Parathyroid adenoma (tissue), 2 donors: ENCODE measurements at regions not wholly inside any gene's neighbourhood (a gene's known extent, or its start where the extent isn't known, plus 50 kb on each side); places are given as distances from the start of the nearest gene placed in this dataset.

Experiments
- H2AFZ ChIP-seq: fragments of 300-600 bp; sonication (generic); one replicate; pipeline ENCODE4 v1.7.0; 2017; ENCODE audit warnings: antibody characterized with exemption, mild to moderate bottlenecking
- H3K27ac ChIP-seq: fragments of 300-600 bp; sonication (generic); one replicate; pipeline ENCODE4 v1.7.0; 2017
- H3K27me3 ChIP-seq: fragments of 300-600 bp; sonication (generic); one replicate; pipeline ENCODE4 v1.7.0; 2017; ENCODE audit warnings: low read length; ENCODE audit not compliant: control insufficient read depth, insufficient read depth
- H3K36me3 ChIP-seq: fragments of 300-600 bp; sonication (generic); one replicate; pipeline ENCODE4 v1.7.0; 2017; ENCODE audit warnings: low read length; ENCODE audit not compliant: control insufficient read depth, insufficient read depth
- H3K4me1 ChIP-seq: fragments of 300-600 bp; sonication (generic); one replicate; pipeline ENCODE4 v1.7.0; 2017; ENCODE audit warnings: control low read depth
- H3K4me2 ChIP-seq: fragments of 300-600 bp; sonication (generic); one replicate; pipeline ENCODE4 v1.7.0; 2017; ENCODE audit warnings: low read length
- H3K4me3 ChIP-seq: fragments of 300-600 bp; sonication (generic); one replicate; pipeline ENCODE4 v1.7.0; 2017; ENCODE audit warnings: low read depth, low read length
- H3K79me2 ChIP-seq: fragments of 300-600 bp; sonication (generic); one replicate; pipeline ENCODE4 v1.7.0; 2017; ENCODE audit warnings: control low read depth
- H3K9ac ChIP-seq: fragments of 300-600 bp; sonication (generic); one replicate; pipeline ENCODE4 v1.7.0; 2017; ENCODE audit warnings: mild to moderate bottlenecking
- H3K9me3 ChIP-seq: fragments of 300-600 bp; sonication (generic); one replicate; pipeline ENCODE4 v1.7.0; 2017; ENCODE audit warnings: low read length; ENCODE audit not compliant: control insufficient read depth
- TF ChIP-seq, protein P1 (sequence below): fragments of 300-600 bp; sonication (generic); IDR thresholded peaks from one replicate; pipeline ENCODE4 v1.7.0; 2017; ENCODE audit warnings: antibody characterized with exemption, mild to moderate bottlenecking
- donor health status: primary hyperparathyroidism.

DNA sequence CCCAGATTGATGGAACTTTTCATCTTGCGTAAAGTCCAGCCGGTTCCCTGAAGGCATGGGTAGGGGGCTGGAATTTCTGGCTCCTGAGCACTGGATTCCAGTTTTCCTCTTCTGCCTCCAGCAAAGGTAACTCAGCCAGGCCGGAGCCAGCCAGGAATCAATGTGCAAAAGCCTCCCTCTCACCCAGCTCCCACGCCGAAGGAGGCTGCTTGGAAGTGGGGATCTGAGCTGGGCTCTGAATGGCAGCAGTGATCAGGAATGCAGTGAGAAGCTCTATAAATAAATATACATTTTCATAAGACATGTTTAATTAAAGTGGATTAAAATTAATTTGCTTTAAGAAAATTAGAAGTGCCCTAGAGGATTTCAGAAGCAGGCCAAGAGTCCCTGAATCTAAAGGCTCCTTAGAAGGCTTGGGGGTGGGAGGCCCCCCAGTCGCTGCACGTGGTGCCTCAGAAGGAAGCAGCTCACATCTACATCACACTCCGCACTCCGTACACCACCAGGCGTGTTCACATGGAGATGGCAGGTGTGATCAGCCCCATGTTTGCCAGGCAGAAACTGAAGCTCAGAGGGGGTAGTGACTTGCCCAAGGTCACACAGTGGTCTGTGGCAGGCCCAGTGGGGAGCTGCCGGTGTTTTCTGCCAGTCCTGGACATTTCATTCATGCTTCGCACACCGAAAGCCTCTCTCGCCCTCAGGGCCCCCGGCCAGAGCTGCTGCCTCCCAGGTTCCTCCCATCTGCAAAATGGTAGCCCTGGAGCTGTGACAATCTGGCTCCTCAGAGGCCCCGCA, 148.6 kb upstream of the LINGO1 start:
- H3K4me1 ChIP-seq = no peaks in the 10 kb centered on the region
- no peaks in the 10 kb centered on the region for H3K79me2 ChIP-seq
- no peak overlapping the region for H3K4me2 ChIP-seq
- H3K9ac ChIP-seq = no peak overlapping the region
- TF ChIP-seq, protein P1, sequence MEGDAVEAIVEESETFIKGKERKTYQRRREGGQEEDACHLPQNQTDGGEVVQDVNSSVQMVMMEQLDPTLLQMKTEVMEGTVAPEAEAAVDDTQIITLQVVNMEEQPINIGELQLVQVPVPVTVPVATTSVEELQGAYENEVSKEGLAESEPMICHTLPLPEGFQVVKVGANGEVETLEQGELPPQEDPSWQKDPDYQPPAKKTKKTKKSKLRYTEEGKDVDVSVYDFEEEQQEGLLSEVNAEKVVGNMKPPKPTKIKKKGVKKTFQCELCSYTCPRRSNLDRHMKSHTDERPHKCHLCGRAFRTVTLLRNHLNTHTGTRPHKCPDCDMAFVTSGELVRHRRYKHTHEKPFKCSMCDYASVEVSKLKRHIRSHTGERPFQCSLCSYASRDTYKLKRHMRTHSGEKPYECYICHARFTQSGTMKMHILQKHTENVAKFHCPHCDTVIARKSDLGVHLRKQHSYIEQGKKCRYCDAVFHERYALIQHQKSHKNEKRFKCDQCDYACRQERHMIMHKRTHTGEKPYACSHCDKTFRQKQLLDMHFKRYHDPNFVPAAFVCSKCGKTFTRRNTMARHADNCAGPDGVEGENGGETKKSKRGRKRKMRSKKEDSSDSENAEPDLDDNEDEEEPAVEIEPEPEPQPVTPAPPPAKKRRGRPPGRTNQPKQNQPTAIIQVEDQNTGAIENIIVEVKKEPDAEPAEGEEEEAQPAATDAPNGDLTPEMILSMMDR = no peak
- no peaks in the 10 kb centered on the region for H3K9me3 ChIP-seq
- no peak overlapping the region for H3K27ac ChIP-seq
- H3K36me3 ChIP-seq = no peaks in the 10 kb centered on the region
- H3K27me3 ChIP-seq = no peaks in the 10 kb centered on the region
- H3K4me3 ChIP-seq = no peak overlapping the region
- H2AFZ ChIP-seq = no peak overlapping the region

DNA sequence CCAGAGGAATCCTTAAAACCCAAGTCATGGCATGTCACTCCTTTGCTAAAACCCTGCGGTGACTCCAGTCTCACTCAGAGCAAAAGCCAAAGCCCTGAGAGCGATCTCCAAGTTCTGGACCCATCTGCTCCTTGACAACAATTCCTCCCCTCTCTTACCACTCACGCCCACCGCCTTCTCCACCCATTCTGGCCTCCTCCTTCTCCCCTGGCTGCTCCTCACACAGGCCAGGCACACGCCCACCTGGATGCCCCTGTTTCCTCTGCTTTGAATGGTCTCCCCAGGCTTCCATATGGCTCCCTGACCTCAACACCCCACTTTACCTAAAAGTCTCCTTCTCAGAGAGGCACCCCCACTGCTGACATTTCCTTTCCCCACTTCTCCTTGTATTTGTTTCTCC, 146.1 kb upstream of the LINGO1 start:
- no peak overlapping the region for H3K4me3 ChIP-seq
- H3K9me3 ChIP-seq = no peaks in the 10 kb centered on the region
- no peak overlapping the region for H2AFZ ChIP-seq
- no peaks in the 10 kb centered on the region for H3K27me3 ChIP-seq
- no peaks in the 10 kb centered on the region for H3K4me1 ChIP-seq
- TF ChIP-seq, protein P1 = no peak
- no peaks in the 10 kb centered on the region for H3K36me3 ChIP-seq
- H3K27ac ChIP-seq = no peak overlapping the region
- no peak overlapping the region for H3K4me2 ChIP-seq
- no peaks in the 10 kb centered on the region for H3K79me2 ChIP-seq
- H3K9ac ChIP-seq = no peak overlapping the region

DNA sequence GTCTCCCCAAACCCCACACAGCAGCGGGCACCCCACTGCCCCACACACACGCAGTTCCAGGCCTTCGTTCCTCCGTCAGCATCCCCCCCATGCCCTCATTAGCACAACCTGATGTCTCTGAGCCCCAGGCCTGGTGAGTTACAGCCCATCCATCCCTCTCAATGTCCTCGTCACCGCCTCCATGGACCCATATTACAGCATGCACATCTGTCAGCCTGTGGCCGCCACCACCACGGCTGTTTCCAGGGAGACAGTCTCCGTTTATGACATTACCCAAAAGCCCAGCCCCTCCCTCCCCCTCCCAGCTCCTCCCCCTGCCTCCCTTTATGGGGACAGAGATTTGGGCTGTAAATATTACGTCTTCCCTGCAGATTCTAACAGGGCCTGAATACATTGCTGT, 143.1 kb upstream of the LINGO1 start:
- Histone ChIP-seq H3K9me3 (no peaks in the 10 kb centered on the region), H3K4me1 (no peaks in the 10 kb centered on the region), H3K27me3 (no peaks in the 10 kb centered on the region), H3K36me3 (no peaks in the 10 kb centered on the region), H3K79me2 (no peaks in the 10 kb centered on the region), H3K4me3 (no peak overlapping the region), H2AFZ (no peak overlapping the region), H3K27ac (no peak overlapping the region), H3K9ac (no peak overlapping the region), H3K4me2 (no peak overlapping the region)
- TF ChIP-seq, protein P1 = no peak

DNA sequence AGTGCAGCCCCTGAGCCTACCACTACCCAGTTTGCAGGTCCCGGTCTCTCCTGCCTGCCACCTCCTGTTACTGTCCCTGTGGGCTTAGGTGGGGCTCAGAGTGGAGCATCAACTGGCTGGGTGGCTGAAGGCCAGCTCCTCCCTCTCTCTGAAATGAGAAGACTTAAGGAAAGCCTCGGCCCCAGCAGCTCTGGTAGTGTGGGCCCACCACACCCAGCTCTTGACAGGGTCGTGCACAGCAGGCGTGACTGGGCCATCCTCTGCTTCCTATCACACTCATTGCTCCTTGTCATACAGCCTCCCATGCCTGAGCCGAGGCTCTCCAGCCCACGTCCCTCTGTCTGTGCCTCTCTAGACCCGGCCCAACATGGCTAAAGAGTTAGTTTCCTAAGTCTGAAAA, 142.7 kb upstream of the LINGO1 start:
- TF ChIP-seq, protein P1 = no peak
- Histone ChIP-seq H3K9me3 (no peaks in the 10 kb centered on the region), H3K4me2 (no peak overlapping the region), H3K79me2 (no peaks in the 10 kb centered on the region), H2AFZ (no peak overlapping the region), H3K4me1 (no peaks in the 10 kb centered on the region), H3K9ac (no peak overlapping the region), H3K4me3 (no peak overlapping the region), H3K36me3 (no peaks in the 10 kb centered on the region), H3K27me3 (no peaks in the 10 kb centered on the region), H3K27ac (no peak overlapping the region)

DNA sequence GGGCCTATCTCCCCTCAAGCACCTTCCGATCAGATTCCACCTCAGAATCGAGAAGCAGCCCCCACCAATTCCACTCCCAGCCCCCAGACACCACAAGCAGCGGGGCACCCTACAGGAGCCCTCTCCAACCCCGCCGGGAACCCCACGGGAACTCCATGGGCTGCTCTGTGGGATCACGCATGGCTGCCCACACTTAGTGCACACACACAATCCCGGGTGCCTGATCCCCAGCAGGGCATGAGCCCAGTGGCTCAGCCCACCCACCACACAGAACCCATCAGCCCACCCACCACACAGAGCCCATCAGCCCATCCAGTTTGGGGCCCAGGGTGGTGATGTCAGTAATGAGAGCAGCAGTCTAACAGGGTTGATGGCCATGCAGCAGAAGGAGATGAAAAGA, 141.6 kb upstream of the LINGO1 start:
- no peaks in the 10 kb centered on the region for H3K36me3 ChIP-seq
- H3K9me3 ChIP-seq = no peaks in the 10 kb centered on the region
- H3K27me3 ChIP-seq = no peaks in the 10 kb centered on the region
- H3K4me2 ChIP-seq = no peak overlapping the region
- H3K79me2 ChIP-seq = no peaks in the 10 kb centered on the region
- no peak overlapping the region for H3K4me3 ChIP-seq
- TF ChIP-seq, protein P1 = no peak
- H3K27ac ChIP-seq = no peak overlapping the region
- H3K9ac ChIP-seq = no peak overlapping the region
- H3K4me1 ChIP-seq = no peaks in the 10 kb centered on the region
- H2AFZ ChIP-seq = no peak overlapping the region
